PC-9 (cell line): ENCODE measurements at regions not wholly inside any gene's neighbourhood (a gene's known extent, or its start where the extent isn't known, plus 50 kb on each side); places are given as distances from the start of the nearest gene placed in this dataset.

Experiments used
- EZH2 ChIP-seq: fragments of 200-600 bp; sonication (generic); IDR thresholded peaks from 2 replicates; pipeline ENCODE4 v1.8.0; 2017; ENCODE audit warnings: antibody characterized with exemption, low read depth
- TF ChIP-seq, protein P1 (sequence below): fragments of 200-600 bp; sonication (generic); conservative IDR thresholded peaks from 2 replicates; pipeline ENCODE4 v1.6.1; 2017; ENCODE audit warnings: mixed run types, antibody characterized with exemption, mild to moderate bottlenecking, moderate library complexity

DNA sequence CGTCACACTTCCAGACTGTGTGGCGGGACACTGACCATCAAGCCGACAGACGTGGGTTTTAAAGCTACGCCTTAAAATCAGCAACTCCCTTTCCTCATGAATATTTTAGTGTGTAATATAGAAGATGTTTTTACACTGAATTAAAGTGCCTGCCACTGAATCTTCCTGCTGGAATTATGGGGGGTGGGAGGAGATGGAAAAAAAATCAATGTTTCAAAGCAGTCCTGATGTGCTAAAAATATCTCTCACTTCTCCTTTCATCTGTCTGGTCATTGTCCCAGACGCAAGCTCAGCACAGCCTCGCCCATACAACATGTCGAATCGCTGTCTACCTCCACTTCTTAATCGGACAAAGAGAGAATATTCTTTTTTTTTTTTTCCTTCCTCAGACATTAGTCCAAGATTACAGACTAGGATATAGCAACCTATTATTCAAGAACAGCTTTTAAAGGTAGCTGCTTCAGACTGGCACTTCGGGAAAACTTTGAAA lies 165.1 kb upstream of the KLF14 start:
- TF ChIP-seq, protein P1, sequence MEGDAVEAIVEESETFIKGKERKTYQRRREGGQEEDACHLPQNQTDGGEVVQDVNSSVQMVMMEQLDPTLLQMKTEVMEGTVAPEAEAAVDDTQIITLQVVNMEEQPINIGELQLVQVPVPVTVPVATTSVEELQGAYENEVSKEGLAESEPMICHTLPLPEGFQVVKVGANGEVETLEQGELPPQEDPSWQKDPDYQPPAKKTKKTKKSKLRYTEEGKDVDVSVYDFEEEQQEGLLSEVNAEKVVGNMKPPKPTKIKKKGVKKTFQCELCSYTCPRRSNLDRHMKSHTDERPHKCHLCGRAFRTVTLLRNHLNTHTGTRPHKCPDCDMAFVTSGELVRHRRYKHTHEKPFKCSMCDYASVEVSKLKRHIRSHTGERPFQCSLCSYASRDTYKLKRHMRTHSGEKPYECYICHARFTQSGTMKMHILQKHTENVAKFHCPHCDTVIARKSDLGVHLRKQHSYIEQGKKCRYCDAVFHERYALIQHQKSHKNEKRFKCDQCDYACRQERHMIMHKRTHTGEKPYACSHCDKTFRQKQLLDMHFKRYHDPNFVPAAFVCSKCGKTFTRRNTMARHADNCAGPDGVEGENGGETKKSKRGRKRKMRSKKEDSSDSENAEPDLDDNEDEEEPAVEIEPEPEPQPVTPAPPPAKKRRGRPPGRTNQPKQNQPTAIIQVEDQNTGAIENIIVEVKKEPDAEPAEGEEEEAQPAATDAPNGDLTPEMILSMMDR = no peak
- TF ChIP-seq EZH2 = no peak
